ENCODE measurements at regions not wholly inside any gene's neighbourhood (a gene's known extent, or its start where the extent isn't known, plus 50 kb on each side); places are given as distances from the start of the nearest gene placed in this dataset.

GRCh38 chr5:109566361-109566760, 123.4 kb upstream of the MAN2A1 start:
- CTCF ChIA-PET, result no interaction called here
- Histone ChIP-seq H3K79me2 (ENCODE audit: low read length) (no peaks in the 10 kb centered on the region), H3F3A (ENCODE audit: low read length, unreplicated experiment) (no peaks in the 10 kb centered on the region), H2AFZ (ENCODE audit: low read length) (no peak overlapping the region), H3K4me3 (ENCODE audit: low read length) (no peak overlapping the region), H3K27me3 (ENCODE audit: low read length) (no peaks in the 10 kb centered on the region), H4K20me1 (ENCODE audit: low read length) (no peaks in the 10 kb centered on the region), H3K9me2 (replicated peaks; ENCODE audit: low read length) (no peaks in the 10 kb centered on the region), H3K36me3 (ENCODE audit: low read depth, low read length) (no peaks in the 10 kb centered on the region), H3K27ac (ENCODE audit: low read length) (no peak overlapping the region), H3K9ac (ENCODE audit: low read length) (no peak overlapping the region), H3K4me1 (ENCODE audit: insufficient read depth, low read length) (no peaks in the 10 kb centered on the region), H3K9me3 (ENCODE audit: low read length) (no peaks in the 10 kb centered on the region), H3K4me2 (ENCODE audit: low read length) (no peak overlapping the region)
- ATAC-seq (no peak), DNase-seq (no peak)
- POLR2A ChIA-PET (ENCODE audit: unreplicated experiment), result no interaction called here
- TF ChIP-seq CTCF (conservative IDR thresholded peaks at IDR 0.05; ENCODE audit: low read depth, low read length), result no peak
- no peak for TF ChIP-seq EZH2 (IDR thresholded peaks at IDR 0.05; ENCODE audit: low read length, unreplicated experiment)
- TF ChIP-seq EZH2phosphoT487 (IDR thresholded peaks at IDR 0.05; ENCODE audit: borderline replicate concordance, low read length), result no peak
- intact Hi-C loops (cut with micrococcal nuclease), result no loop called here
- no TSS peak for BruUV-seq (replicated peaks)

GRCh38 chr5:109563739-109564138, 126.0 kb upstream of the MAN2A1 start:
- TF ChIP-seq EZH2phosphoT487 (IDR thresholded peaks at IDR 0.05; ENCODE audit: borderline replicate concordance, low read length) (no peak), CTCF (conservative IDR thresholded peaks at IDR 0.05; ENCODE audit: low read depth, low read length) (no peak), EZH2 (IDR thresholded peaks at IDR 0.05; ENCODE audit: low read length, unreplicated experiment) (no peak)
- DNase-seq, result no peak
- no peak overlapping the region for H3K4me2 ChIP-seq (ENCODE audit: low read length)
- H3K9me2 ChIP-seq (replicated peaks; ENCODE audit: low read length), result no peaks in the 10 kb centered on the region
- H3K4me3 ChIP-seq (ENCODE audit: low read length), result no peak overlapping the region
- H3K4me1 ChIP-seq (ENCODE audit: insufficient read depth, low read length), result no peaks in the 10 kb centered on the region
- ChIA-PET CTCF (no interaction called here), POLR2A (ENCODE audit: unreplicated experiment) (no interaction called here)
- no peaks in the 10 kb centered on the region for H3K9me3 ChIP-seq (ENCODE audit: low read length)
- no peak for ATAC-seq
- H3K27ac ChIP-seq (ENCODE audit: low read length), result no peak overlapping the region
- no peak overlapping the region for H2AFZ ChIP-seq (ENCODE audit: low read length)
- H3F3A ChIP-seq (ENCODE audit: low read length, unreplicated experiment), result no peaks in the 10 kb centered on the region
- intact Hi-C loops (cut with micrococcal nuclease), result no loop called here
- no peaks in the 10 kb centered on the region for H4K20me1 ChIP-seq (ENCODE audit: low read length)
- H3K79me2 ChIP-seq (ENCODE audit: low read length), result no peaks in the 10 kb centered on the region
- H3K27me3 ChIP-seq (ENCODE audit: low read length), result no peaks in the 10 kb centered on the region
- BruUV-seq (replicated peaks), result no TSS peak
- no peaks in the 10 kb centered on the region for H3K36me3 ChIP-seq (ENCODE audit: low read depth, low read length)
- no peak overlapping the region for H3K9ac ChIP-seq (ENCODE audit: low read length)

GRCh38 chr5:109563189-109563588, 126.5 kb upstream of the MAN2A1 start:
- H3K79me2 ChIP-seq (ENCODE audit: low read length), result no peaks in the 10 kb centered on the region
- no peak overlapping the region for H3K4me3 ChIP-seq (ENCODE audit: low read length)
- no peak overlapping the region for H2AFZ ChIP-seq (ENCODE audit: low read length)
- no peak overlapping the region for H3K9ac ChIP-seq (ENCODE audit: low read length)
- TF ChIP-seq EZH2phosphoT487 (IDR thresholded peaks at IDR 0.05; ENCODE audit: borderline replicate concordance, low read length) (no peak), CTCF (conservative IDR thresholded peaks at IDR 0.05; ENCODE audit: low read depth, low read length) (no peak), EZH2 (IDR thresholded peaks at IDR 0.05; ENCODE audit: low read length, unreplicated experiment) (no peak)
- CTCF ChIA-PET, result no interaction called here
- ATAC-seq, result no peak
- POLR2A ChIA-PET (ENCODE audit: unreplicated experiment), result no interaction called here
- H3K36me3 ChIP-seq (ENCODE audit: low read depth, low read length), result no peaks in the 10 kb centered on the region
- no peaks in the 10 kb centered on the region for H3F3A ChIP-seq (ENCODE audit: low read length, unreplicated experiment)
- intact Hi-C loops (cut with micrococcal nuclease), result no loop called here
- no peaks in the 10 kb centered on the region for H3K4me1 ChIP-seq (ENCODE audit: insufficient read depth, low read length)
- no peak overlapping the region for H3K4me2 ChIP-seq (ENCODE audit: low read length)
- no peaks in the 10 kb centered on the region for H3K9me2 ChIP-seq (replicated peaks; ENCODE audit: low read length)
- no peaks in the 10 kb centered on the region for H3K9me3 ChIP-seq (ENCODE audit: low read length)
- BruUV-seq (replicated peaks), result no TSS peak
- no peaks in the 10 kb centered on the region for H4K20me1 ChIP-seq (ENCODE audit: low read length)
- no peaks in the 10 kb centered on the region for H3K27me3 ChIP-seq (ENCODE audit: low read length)
- no peak overlapping the region for H3K27ac ChIP-seq (ENCODE audit: low read length)
- DNase-seq, result no peak

Measured in PC-3 (cell line).